Motor neuron (in vitro differentiated cells): ENCODE measurements at regions not wholly inside any gene's neighbourhood (a gene's known extent, or its start where the extent isn't known, plus 50 kb on each side); places are given as distances from the start of the nearest gene placed in this dataset.

Experiments
- ATAC-seq, 8 experiments: fragments of 200-7000 bp; cut with Tn5 transposase; replicated peaks in 6 of 8; 2 replicates each; pipeline ENCODE4 v1.8.0; 2021; ENCODE audit warnings: mild to moderate bottlenecking in 8 of 8, moderate library complexity in 8 of 8
- H3K27ac ChIP-seq, 2 donors: fragments of 250-450 bp; sonication (Bioruptor Pico); 2 replicates each; pipeline ENCODE4 v1.9.0; 2021; ENCODE audit warnings: antibody characterized with exemption in 2 of 2, mild to moderate bottlenecking in 2 of 2, moderate library complexity in 1 of 2
- H3K4me1 ChIP-seq, 2 donors: fragments of 250-450 bp; sonication (Bioruptor Pico); replicated peaks in 1 of 2; 2 replicates each; pipeline ENCODE4 v1.6.1; 2021; ENCODE audit warnings: antibody characterized with exemption in 2 of 2, mild to moderate bottlenecking in 2 of 2, moderate library complexity in 1 of 2
- H3K4me3 ChIP-seq, 5 donors: fragments of 250-450 bp; sonication (Bioruptor Pico); 2 replicates each; pipeline ENCODE4 v1.9.0; 2021; ENCODE audit warnings: antibody characterized with exemption in 5 of 5, mild to moderate bottlenecking in 5 of 5, moderate library complexity in 4 of 5
- WGBS, 10 experiments: fragments of 450-650 bp; shearing (Covaris generic); methylation state at CpG; one replicate each; pipeline ENCODE4 v1.0.0; 2022; 5-methylcytosine and 5-hydroxymethylcytosine counted together
- in situ Hi-C, 9 experiments: fragments of 400-800 bp; cut with MboI; loops; one replicate each; pipeline ENCODE4 v1.15.0; 2021; ENCODE audit warnings: low sequenced_read_pairs in 9 of 9, low pct_unique_long_range_greater_than_20kb in 2 of 9; ENCODE audit not compliant: unreplicated experiment in 9 of 9

GRCh38 chr4:13316354-13316753, 167.8 kb downstream of the RAB28 start:
- ATAC-seq = peak in 3 of 8 experiments; percentile 42 to 65 (median 61)
- H3K27ac ChIP-seq = no peak overlapping the region
- WGBS, 10 experiments = 40 to 100% (median 84%) methylated on average over 1 to 3 of the region's 3 CpGs
- H3K4me1 ChIP-seq = peaks cover 0 to 3% of the 10 kb centered on the region in 2 donors
- no peak overlapping the region for H3K4me3 ChIP-seq
- in situ Hi-C loops = no loop called here

GRCh38 chr4:13313856-13314255, 170.3 kb downstream of the RAB28 start:
- in situ Hi-C loops = no loop called here
- peak in 1 of 8 experiments; percentile 19 for ATAC-seq
- Histone ChIP-seq H3K27ac (no peak overlapping the region), H3K4me1 (peaks cover 0 to 3% of the 10 kb centered on the region in 2 donors), H3K4me3 (no peak overlapping the region)

DNA sequence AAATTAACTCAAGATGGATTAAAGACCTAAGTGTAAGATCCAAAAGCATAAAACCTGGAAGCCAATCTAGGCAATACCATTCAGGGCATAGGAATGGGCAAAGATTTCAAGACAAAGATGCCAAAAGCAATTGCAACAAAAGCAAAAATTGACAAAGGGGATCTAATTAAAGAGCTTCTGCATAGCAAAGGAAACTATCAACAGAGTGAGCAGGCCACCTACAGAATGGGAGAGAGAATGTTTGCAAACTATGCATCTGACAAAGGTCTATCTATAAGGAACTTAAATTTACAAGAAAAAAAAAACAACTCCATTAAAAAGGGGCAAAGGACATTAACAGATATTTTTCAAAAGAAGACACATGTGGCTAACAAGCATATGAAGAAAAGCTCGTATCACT, 171.9 kb downstream of the RAB28 start:
- Histone ChIP-seq H3K27ac (no peak overlapping the region), H3K4me1 (peaks cover 0 to 3% of the 10 kb centered on the region in 2 donors), H3K4me3 (no peak overlapping the region)
- in situ Hi-C loops = no loop called here
- 10 to 80% (median 55%) methylated on average over 1 of the region's 1 CpG; no CpG with 5 or more reads in 2 of the 10 experiments for WGBS, 10 experiments
- ATAC-seq = no peak

- whole genome bisulfite sequencing, 10 experiments = 17 to 100% (median 86%) methylated on average over 1 to 2 of the region's 2 CpGs; no CpG with 5 or more reads in 1 of the 10 experiments
These were observed 174.4 kb downstream of the RAB28 start for GRCh38 chr4:13309751-13310150.

GRCh38 chr4:13306356-13306755, 177.8 kb downstream of the RAB28 start:
- 29 to 100% (median 62%) methylated on average over 1 of the region's 1 CpG; no CpG with 5 or more reads in 6 of the 10 experiments for WGBS, 10 experiments
- no peak overlapping the region for H3K27ac ChIP-seq
- in situ Hi-C loops = no loop called here
- H3K4me3 ChIP-seq = no peak overlapping the region
- H3K4me1 ChIP-seq = no peaks in the 10 kb centered on the region
- peak in 2 of 8 experiments; percentile 29 to 34 for ATAC-seq

More at GRCh38 chr4:13309751-13310150, 174.4 kb downstream of the RAB28 start:
- in situ Hi-C loops = no loop called here
- Histone ChIP-seq H3K4me3 (no peak overlapping the region), H3K4me1 (peaks cover 0 to 3% of the 10 kb centered on the region in 2 donors), H3K27ac (no peak overlapping the region)
- no peak for ATAC-seq

- in situ Hi-C loops = no loop called here
- ATAC-seq = peak in 3 of 8 experiments; percentile 75 to 86 (median 81)
- Histone ChIP-seq H3K4me1 (no peaks in the 10 kb centered on the region), H3K4me3 (no peak overlapping the region), H3K27ac (no peak overlapping the region)
- WGBS, 10 experiments = 0 to 100% (median 78%) methylated on average over 1 to 2 of the region's 2 CpGs; no CpG with 5 or more reads in 3 of the 10 experiments
These were observed 181.3 kb downstream of the RAB28 start for GRCh38 chr4:13302876-13303275.

DNA sequence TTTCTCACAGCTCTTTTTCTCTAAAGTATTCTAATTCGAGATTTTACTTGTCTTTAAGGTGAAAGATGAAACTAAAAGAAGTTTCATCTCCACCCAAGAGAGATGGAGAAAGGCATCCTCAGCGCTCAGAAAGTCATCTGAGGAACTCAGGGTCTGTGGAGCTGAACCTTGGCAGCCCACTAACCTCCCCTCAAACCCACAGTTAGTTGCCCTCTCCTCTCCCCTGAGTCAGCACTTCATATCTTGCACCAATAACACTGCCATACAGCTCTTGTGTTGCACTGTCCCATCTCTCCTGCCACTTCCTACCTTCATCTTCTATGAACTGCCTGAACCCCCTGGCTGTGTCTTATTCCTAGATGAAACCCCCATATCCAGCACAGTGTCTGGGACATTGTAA, 184.8 kb downstream of the RAB28 start:
- no peak overlapping the region for H3K27ac ChIP-seq
- in situ Hi-C loops = no loop called here
- 20 to 100% (median 73%) methylated on average over 1 to 2 of the region's 2 CpGs for WGBS, 10 experiments

DNA sequence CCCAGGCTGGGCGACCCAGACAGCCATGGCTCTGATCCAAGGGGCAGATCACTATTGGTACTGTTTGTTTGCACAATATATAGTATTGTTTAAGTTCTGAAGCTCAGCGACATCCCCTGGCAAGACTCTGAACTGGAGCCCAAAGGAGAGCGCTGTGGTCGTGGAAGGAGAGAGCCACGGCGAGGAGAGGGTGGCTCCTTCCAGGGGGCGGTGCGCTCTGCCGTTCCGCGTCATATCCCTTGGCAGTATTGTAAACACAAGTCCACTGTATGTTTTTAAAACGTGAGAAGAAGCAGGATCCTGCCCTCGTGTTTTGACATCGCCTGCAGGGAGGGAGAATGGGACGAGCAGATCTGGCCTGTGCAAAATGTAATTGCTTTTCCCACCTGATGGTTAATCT, 185.5 kb downstream of the RAB28 start:
- Histone ChIP-seq H3K4me3 (no peak overlapping the region), H3K27ac (no peak overlapping the region), H3K4me1 (peaks cover 5 to 6% of the 10 kb centered on the region in 2 donors)
- in situ Hi-C loops = no loop called here
- ATAC-seq = no peak
- WGBS, 10 experiments = 20 to 100% (median 92%) methylated on average over 1 to 8 of the region's 15 CpGs; no CpG with 5 or more reads in 2 of the 10 experiments

More for the DNA sequence above, 184.8 kb downstream of the RAB28 start:
- no peak for ATAC-seq
- no peak overlapping the region for H3K4me3 ChIP-seq
- peaks cover 5 to 6% of the 10 kb centered on the region in 2 donors for H3K4me1 ChIP-seq

- no peak for ATAC-seq
- WGBS, 10 experiments = 40 to 100% (median 82%) methylated on average over 1 of the region's 1 CpG; no CpG with 5 or more reads in 4 of the 10 experiments
- in situ Hi-C loops = no loop called here
These were observed 187.2 kb downstream of the RAB28 start for GRCh38 chr4:13296986-13297385.

GRCh38 chr4:13294961-13295605, 189.1 kb downstream of the RAB28 start:
- ATAC-seq = peak in 5 of 8 experiments; percentile 86 to 98 (median 97)
- peak overlapping the region in 1 of 2 donors; percentile 24 for H3K27ac ChIP-seq
- no peak overlapping the region for H3K4me3 ChIP-seq
- in situ Hi-C loops = no loop called here
- H3K4me1 ChIP-seq = peaks cover 5 to 6% of the 10 kb centered on the region in 2 donors
- 0 to 92% (median 17%) methylated on average over 1 to 4 of the region's 5 CpGs; no CpG with 5 or more reads in 4 of the 10 experiments for WGBS, 10 experiments

More at GRCh38 chr4:13296986-13297385, 187.2 kb downstream of the RAB28 start:
- H3K4me1 ChIP-seq = peaks cover 5 to 6% of the 10 kb centered on the region in 2 donors
- no peak overlapping the region for H3K4me3 ChIP-seq
- H3K27ac ChIP-seq = no peak overlapping the region

GRCh38 chr4:13292372-13292771, 191.8 kb downstream of the RAB28 start:
- no peak for ATAC-seq
- WGBS, 10 experiments = 80 to 100% (median 93%) methylated on average over 1 of the region's 1 CpG; no CpG with 5 or more reads in 4 of the 10 experiments
- Histone ChIP-seq H3K27ac (no peak overlapping the region), H3K4me1 (peaks cover 5 to 6% of the 10 kb centered on the region in 2 donors), H3K4me3 (no peak overlapping the region)
- in situ Hi-C loops = no loop called here

GRCh38 chr4:13289391-13289790, 194.7 kb downstream of the RAB28 start:
- ATAC-seq = no peak
- WGBS, 10 experiments = 17 to 100% (median 90%) methylated on average over 1 of the region's 1 CpG; no CpG with 5 or more reads in 1 of the 10 experiments
- Histone ChIP-seq H3K4me1 (peaks cover 0 to under 1% of the 10 kb centered on the region in 2 donors), H3K27ac (no peak overlapping the region), H3K4me3 (no peak overlapping the region)
- in situ Hi-C loops = no loop called here

- no peak for ATAC-seq
- no peak overlapping the region for H3K27ac ChIP-seq
- no peak overlapping the region for H3K4me3 ChIP-seq
- in situ Hi-C loops = no loop called here
- no peaks in the 10 kb centered on the region for H3K4me1 ChIP-seq
These were observed 198.8 kb downstream of the RAB28 start for GRCh38 chr4:13285336-13285735.

DNA sequence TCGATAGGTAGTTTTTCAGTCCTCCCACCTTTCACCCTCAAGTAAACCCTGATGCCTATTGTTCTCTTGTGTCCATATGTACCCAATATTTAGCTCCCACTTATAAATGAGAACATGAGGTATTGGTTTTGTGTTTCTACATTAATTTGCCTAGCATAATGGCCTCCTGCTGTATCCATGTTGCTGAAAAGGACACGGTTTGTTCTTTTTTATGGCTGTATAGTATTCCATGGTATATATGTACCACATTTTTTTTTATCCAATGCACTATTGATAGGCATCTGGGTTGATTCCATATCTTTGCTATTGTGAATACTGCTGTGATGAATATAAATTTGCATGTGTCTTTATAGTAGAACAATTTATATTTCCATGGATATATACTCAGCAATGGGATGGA, 199.2 kb downstream of the RAB28 start:
- no peak overlapping the region for H3K27ac ChIP-seq
- no peak overlapping the region for H3K4me3 ChIP-seq
- H3K4me1 ChIP-seq = no peaks in the 10 kb centered on the region
- in situ Hi-C loops = no loop called here
- 29 to 92% (median 59%) methylated on average over 2 of the region's 2 CpGs; no CpG with 5 or more reads in 2 of the 10 experiments for WGBS, 10 experiments
- ATAC-seq = no peak
